Brain microvascular endothelial cell (primary cell): ENCODE measurements at regions not wholly inside any gene's neighbourhood (a gene's known extent, or its start where the extent isn't known, plus 50 kb on each side); places are given as distances from the start of the nearest gene placed in this dataset.

Experiments used
- DNase-seq: peaks from one replicate; pipeline ENCODE4 v3.0.0-alpha.2; 2020
- H3K27ac ChIP-seq: fragments of 250-450 bp; sonication (Bioruptor Pico); 2 replicates; pipeline ENCODE4 v1.5.1; 2020; ENCODE audit warnings: mild to moderate bottlenecking, moderate library complexity
- H3K27me3 ChIP-seq: fragments of 250-450 bp; sonication (Bioruptor Pico); replicated peaks from 2 replicates; pipeline ENCODE4 v1.5.1; 2020; ENCODE audit warnings: mild to moderate bottlenecking
- H3K36me3 ChIP-seq: fragments of 250-450 bp; sonication (Bioruptor Pico); replicated peaks from 2 replicates; pipeline ENCODE4 v1.5.1; 2020; ENCODE audit warnings: mild to moderate bottlenecking
- H3K4me3 ChIP-seq: 2 replicates; pipeline ENCODE4 v1.5.1; 2011; ENCODE audit warnings: low read depth, mild to moderate bottlenecking, control low read depth, low read length, moderate library complexity
- CTCF ChIP-seq: IDR thresholded peaks from 2 replicates; pipeline ENCODE4 v1.5.1; 2011; ENCODE audit warnings: low read depth, mild to moderate bottlenecking, moderate library complexity, low read length, control low read depth, inconsistent platforms; ENCODE audit errors: missing control alignments
- in situ Hi-C: cut with HindIII; loops from 2 replicates; pipeline ENCODE4 v1.10.0; 2017; ENCODE audit warnings: low sequenced_read_pairs, low pct_ligation_motif_present

- no peak overlapping the region for H3K4me3 ChIP-seq
- in situ Hi-C loops = no loop called here
- no peaks in the 10 kb centered on the region for H3K27me3 ChIP-seq
- TF ChIP-seq CTCF = no peak
- H3K27ac ChIP-seq = no peak overlapping the region
- no peak for DNase-seq
- no peaks in the 10 kb centered on the region for H3K36me3 ChIP-seq
Observed at GRCh38 chr2:18423636-18424035, 136.8 kb downstream of the RDH14 start.

GRCh38 chr2:18422432-18423165 is 137.9 kb downstream of the RDH14 start:
- in situ Hi-C loops = no loop called here
- no peak overlapping the region for H3K4me3 ChIP-seq
- H3K27me3 ChIP-seq = no peaks in the 10 kb centered on the region
- TF ChIP-seq CTCF = no peak
- no peaks in the 10 kb centered on the region for H3K36me3 ChIP-seq
- DNase-seq = no peak
- no peak overlapping the region for H3K27ac ChIP-seq

- H3K4me3 ChIP-seq = no peak overlapping the region
- no peak for TF ChIP-seq CTCF
- in situ Hi-C loops = no loop called here
- H3K27ac ChIP-seq = peak overlapping the region; percentile 75
- peak; percentile 84 for DNase-seq
- no peaks in the 10 kb centered on the region for H3K27me3 ChIP-seq
- no peaks in the 10 kb centered on the region for H3K36me3 ChIP-seq
Observed at GRCh38 chr2:18413676-18414396, 146.6 kb downstream of the RDH14 start.

GRCh38 chr2:18412980-18413675 is 147.3 kb downstream of the RDH14 start:
- in situ Hi-C loops = no loop called here
- Histone ChIP-seq H3K27ac (peak overlapping the region; percentile 75), H3K4me3 (no peak overlapping the region), H3K36me3 (no peaks in the 10 kb centered on the region), H3K27me3 (no peaks in the 10 kb centered on the region)
- no peak for DNase-seq
- TF ChIP-seq CTCF = no peak

GRCh38 chr2:18411626-18412025 is 148.8 kb downstream of the RDH14 start:
- no peak for DNase-seq
- Histone ChIP-seq H3K4me3 (no peak overlapping the region), H3K36me3 (no peaks in the 10 kb centered on the region), H3K27me3 (no peaks in the 10 kb centered on the region), H3K27ac (no peak overlapping the region)
- in situ Hi-C loops = no loop called here
- no peak for TF ChIP-seq CTCF
